HG02571 (cell line): ENCODE measurements at regions not wholly inside any gene's neighbourhood (a gene's known extent, or its start where the extent isn't known, plus 50 kb on each side); places are given as distances from the start of the nearest gene placed in this dataset.
"Not testable (repeated sequence)": the region's sequence is repeated elsewhere in the genome, so short reads cannot be mapped to it uniquely, and the experiment has no call there.

Source experiments
- ATAC-seq: cut with Tn5 transposase; IDR thresholded peaks from one replicate; pipeline ENCODE4 v1.9.1; 2021; ENCODE audit warnings: mild to moderate bottlenecking, moderate library complexity; ENCODE audit not compliant: unreplicated experiment

DNA sequence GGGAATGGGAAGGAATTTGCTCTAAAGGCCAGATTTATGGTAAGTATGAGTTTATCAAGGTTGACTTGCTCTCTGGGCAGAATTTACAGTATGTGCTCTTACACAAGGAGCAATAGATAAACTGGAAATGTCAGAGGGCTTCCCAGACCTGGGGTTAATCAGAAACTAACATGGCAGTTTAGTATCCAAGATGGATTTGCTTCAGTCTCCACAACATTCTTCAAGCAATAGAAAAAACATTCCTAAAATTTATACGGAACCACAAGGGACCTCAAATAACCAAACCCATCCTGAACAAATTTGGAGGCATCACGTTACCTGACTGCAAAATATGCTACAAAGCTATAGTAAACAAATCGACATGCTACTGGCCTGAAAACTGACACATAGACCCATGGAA lies 606.7 kb upstream of the CHRM3 start:
- ATAC-seq, result no peak

DNA sequence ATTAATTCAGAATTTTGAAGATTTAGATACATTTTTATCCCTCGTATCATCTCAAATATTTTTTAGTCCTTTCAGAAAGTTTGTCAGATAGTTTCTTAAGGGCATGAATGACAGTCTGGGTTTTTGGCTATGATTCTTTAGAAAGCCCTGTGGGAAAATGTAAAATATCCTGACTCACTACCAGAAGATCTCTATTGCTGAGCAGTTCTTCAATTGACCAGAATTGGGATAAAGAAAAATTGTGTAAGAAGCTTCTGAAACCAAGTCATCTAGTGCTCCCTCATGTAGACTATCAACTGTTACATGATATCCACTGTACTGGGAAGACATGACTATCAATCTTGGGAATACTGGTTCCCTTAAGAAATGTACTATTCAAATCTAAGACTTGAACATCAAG lies 608.3 kb upstream of the CHRM3 start:
- ATAC-seq, result no peak

DNA sequence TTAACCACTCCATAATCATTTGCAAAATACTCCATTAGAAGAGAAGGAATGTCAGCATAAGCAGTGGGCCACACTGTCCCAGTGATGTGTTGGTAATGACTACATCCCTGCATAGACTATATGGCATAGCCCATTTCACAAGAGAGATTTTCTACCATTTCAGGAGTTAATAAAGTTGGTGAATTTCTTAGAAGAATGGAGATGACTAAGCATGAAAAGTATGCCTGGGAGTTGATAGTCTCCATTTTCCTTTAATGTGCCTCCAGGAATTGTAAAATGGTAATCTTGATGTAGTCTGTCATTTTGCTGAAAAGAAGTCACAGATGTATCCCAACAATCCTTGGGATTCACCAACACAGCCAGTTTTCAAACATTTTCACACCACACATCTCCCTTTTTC lies 608.8 kb upstream of the CHRM3 start:
- ATAC-seq, result no peak

DNA sequence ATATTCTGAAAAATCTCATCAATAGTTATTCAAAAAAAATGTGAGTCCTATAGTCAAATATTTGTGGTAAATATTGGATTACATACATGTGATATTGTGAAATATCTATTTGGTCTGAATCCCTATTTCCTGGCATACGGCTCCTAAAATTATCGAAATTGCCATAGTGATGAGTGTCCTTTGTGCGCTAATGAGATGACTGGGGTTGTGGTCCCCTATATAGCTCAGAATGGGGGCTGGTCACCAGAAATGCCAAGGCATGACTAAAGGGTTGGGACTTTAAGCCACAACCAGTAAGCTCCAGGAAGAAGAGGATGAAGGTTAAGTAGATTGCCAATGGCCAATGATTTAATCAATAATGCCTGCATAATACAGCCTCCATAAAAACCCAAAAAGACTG lies 610.2 kb upstream of the CHRM3 start:
- ATAC-seq, result no peak

DNA sequence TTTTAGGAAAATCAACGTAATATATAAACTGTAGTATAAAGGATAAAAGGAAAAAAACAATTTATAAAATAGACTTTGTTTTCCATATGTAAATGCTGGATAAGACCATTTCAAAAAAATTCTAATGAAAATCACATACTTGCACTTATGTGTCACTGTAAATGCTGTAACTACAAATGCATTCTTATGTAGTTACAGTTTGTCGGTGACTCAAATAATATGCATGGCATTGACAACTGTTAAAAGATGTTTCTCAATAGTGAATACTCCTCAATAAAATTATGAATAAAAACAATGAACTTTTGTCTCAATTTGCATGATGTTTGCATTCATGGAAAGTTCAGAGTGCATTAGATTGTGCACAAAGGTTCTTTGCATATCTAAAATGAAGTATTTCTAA lies 614.0 kb upstream of the CHRM3 start:
- ATAC-seq, result no peak

DNA sequence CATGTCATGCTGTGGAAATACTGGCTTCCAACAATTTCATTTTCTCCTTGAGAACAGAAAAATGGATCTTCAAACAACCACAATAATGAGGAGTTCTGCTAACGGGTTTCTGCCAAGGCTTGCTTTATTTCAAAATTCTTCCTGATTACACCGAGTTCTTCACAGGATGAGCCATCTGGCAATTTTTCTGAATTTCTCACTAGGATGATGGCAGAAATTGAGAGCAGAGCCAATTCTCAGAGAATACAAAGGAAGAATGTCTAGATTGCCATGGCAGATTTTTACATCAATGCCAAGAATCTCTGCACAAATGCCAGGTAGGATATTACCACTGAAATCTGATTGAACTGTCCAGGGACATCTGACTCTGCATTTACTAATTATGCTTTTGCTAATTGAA lies 619.0 kb upstream of the CHRM3 start:
- ATAC-seq, result no peak

DNA sequence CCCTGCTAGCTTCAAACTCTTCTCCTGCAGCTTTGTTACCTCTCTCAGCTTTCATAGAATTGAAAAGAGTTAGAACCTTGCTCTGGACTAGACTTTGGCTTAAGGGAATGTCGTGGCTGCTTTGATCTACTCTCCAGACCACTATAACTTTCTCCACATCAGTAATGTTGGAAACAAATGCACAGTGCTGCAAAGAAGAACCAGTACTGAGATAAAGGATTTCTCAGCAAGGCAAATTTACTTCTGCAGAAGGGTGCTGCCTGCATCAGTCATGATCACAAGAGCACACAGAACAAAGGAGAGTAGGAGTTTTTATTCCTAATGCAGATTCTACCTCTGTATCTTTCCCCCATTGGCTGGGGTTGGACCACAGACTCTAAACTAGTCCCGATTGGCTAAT lies 621.6 kb upstream of the CHRM3 start:
- no peak for ATAC-seq

DNA sequence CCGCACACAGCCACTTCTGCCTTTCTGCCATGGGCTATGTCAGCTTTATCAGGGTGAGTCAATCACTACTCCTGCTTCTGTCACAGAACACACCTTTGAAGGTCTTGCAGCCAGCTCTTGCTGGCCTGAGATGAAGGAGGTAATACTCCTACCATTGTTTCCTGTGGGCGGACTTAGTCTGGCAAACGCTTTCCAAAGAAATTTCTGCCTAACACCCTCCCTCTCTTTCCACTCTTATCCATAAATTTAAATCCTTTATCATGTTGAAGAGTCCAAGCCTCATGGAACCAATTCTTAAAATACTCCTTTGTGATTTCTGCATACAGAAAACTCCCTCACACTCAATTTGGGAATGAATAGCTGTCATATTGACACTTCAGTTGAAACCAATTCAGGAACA lies 633.1 kb upstream of the CHRM3 start:
- ATAC-seq, result no peak

DNA sequence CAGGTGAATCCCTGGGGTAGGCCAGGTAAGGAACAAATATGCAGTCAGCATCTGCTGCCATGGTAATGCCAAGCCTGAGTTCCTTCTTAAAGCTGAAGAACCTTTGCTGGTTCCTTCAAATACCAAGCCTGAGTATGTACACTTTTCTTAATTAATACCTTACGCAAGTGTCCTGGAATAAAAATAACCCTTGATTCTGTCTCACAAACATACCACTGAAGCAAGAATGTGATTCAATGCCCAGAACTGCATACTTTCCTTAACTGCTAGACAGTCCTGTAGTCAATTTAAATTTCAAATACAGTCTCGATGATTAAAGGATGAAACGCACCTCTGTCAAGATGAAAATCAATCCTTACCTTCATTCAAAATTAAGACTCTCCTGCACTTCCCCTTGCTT lies 634.0 kb upstream of the CHRM3 start:
- no peak for ATAC-seq

DNA sequence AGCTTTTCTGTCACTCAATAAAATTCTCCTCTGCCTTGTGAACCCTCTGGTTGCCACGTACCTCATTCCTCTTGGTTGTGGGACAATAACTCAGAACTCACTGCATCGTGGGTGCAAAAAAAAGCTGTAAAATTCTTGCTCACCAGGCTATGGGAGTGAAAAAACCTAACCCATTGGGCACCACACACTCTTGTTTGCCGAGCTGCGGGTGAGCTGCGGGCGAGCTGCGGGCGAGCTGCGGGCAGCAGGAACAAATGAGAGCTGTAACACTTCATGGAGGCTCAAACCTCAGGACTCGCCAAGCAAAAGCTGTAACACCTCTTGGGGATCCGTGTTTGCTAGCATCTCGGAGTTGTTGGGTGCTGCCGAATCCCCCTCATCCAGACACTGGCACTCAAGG lies 641.3 kb upstream of the CHRM3 start:
- ATAC-seq, result no peak

DNA sequence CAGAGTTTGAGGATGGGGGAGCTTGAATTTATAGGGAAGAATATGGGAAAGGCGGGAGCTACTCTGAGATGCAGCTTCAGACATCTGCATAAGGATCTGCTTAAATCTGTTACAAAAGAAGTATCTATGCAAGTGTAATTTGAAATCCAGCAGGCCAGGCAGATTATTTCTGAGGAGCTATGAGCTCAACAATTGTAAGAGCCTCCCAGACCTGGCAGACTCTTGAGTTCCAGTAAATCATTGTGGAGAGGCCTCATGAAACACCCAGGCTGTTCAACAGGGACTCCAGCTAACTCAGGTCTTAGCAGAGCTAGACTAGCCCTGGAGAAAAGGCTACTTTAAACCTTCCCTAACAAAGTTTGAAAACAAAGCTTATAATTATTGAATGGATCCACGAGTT lies 647.5 kb upstream of the CHRM3 start:
- no peak for ATAC-seq

DNA sequence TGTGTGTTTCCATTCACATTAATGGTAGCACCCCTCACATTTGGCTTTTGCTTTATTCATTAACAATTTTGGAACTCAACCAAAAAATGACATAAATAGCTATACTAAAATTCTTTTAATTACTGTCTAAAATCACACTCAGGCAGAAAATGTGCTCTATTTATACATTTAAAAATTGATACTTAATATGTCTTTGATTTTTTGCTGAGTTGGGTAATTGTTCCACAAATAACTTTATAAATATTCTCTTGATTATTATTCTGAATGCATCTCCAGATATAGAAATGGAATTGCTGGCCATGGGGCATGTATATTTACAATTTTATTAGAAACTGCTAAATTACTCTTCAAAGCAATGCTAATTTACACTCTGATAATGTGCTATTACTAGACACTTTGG lies 658.7 kb upstream of the CHRM3 start:
- ATAC-seq, result no peak

DNA sequence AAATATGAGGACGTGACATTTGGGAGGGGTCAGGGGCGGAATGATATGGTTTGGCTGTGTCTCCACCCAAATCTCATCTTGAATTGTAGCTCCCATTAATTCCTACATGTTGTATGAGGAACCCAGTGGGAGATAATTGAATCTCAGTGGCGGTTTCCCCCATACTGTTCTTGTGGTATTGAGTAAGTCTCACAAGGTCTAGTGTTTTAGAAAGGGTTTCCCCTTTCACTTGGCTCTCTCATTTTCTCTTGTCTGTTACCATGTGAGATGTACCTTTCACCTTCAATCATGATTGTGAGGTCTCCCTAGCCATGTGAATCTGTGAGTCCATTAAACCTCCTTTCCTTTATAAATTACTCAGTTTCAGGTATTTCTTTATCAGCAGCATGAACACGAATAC lies 663.6 kb upstream of the CHRM3 start:
- no peak for ATAC-seq

DNA sequence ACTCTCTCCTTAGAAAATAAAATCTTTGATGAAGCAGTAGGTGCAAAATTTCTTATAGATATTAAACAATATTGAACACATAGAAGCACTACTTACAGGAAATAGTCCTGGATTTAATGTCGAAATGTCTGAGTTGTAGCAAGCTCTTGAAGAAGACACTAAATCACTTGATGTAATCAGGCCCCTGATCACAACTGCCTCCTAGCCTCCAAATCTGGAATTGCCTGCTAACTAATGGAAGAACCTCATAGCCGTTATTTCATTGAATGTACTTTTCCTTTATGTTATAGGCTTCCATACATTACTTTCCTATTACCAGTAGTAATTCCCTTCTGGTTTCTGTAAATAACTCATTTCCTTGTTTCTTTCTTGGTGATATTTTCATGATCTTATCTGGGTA lies 675.7 kb upstream of the CHRM3 start:
- no peak for ATAC-seq

DNA sequence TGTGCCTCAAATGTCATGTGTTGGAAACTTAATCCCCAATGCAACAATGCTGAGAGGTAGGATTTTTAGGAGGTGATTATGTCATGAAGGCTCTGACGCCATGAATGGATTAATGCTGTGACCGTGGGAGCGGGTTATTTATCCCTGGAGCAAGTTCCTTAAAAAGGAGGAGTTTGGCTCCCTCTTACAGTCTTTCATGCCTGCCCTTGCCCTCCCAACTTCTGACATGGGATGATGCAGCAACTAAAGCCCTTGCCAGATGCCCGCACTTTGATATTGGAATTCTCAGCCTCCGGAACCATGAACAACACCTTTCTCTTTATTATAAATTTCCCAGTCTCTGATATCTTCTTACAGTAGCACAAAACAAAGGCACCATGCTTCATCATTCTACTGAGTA lies 685.3 kb upstream of the CHRM3 start:
- ATAC-seq, result no peak

DNA sequence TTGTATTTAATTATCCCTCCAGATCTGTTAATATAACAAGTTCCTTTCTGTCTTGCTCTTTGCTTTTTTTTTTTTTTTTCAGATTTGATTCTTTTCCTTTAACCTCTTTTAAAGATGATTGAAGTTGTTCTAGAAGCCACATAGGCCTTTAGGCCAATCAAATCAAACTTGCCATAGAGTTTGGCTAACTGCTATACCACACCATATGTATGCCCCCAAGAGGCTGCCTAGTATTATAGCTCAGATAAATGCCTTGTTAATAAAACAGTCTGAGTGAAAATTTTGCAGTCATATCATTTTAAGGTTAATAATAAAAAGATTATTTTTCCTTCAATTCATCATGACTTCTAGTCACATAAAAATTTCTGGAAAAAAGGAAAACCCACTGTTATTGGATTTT lies 696.0 kb upstream of the CHRM3 start:
- no peak for ATAC-seq

DNA sequence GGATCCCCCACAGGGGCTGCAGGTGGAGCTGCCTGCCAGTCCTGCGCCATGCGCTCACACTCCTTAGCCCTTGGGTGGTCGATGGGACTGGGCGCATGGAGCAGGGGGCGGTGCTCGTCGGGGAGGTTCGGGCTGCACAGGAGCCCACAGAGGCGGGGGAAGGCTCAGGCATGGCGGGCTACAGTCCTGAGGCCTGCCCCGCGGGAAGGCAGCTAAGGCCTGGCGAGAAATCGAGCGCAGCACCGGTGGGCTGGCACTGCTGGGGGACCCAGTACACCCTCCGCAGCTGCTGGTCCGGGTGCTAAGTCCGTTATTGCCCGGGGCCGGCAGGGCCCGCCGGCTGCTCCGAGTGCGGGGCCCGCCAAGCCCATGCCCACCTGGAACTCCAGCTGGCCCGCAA lies 701.8 kb upstream of the CHRM3 start:
- ATAC-seq, result not testable (repeated sequence)

DNA sequence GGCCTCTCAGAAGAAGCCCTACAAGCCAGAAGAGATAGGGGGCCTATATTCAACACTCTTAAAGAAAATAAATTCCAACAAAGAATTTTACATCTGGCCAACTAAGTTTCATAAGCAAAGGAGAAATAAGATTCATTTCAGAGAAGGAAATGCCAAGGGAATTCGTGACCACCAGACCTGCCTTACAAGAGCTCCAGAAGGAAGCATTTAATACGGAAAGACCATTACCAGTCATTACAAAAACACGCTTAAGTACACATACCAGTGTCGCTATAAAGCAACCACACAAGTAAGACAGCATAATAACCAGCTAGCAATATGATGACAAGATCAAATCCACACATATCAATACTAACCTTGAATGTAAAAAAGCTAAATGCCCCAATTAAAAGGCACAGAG lies 704.9 kb upstream of the CHRM3 start:
- ATAC-seq, result no peak

DNA sequence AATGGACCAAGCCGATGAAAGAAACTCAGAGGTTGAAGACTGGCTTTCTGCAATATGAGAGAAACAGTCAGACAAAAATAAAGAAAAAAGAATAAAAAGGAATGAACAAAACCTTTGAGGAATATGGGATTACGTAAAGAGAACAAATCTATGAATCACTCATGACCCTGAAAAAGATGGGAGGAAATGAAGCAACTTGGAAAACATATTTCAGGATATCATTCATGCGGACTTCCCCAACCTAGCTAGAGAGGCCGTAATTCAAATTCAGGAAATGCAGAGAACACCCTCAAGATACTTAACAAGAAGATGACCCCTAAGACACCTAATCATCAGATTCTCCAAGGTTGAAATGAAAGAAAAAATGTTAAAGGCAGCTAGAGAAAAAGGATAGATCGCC lies 705.3 kb upstream of the CHRM3 start:
- ATAC-seq, result no peak

DNA sequence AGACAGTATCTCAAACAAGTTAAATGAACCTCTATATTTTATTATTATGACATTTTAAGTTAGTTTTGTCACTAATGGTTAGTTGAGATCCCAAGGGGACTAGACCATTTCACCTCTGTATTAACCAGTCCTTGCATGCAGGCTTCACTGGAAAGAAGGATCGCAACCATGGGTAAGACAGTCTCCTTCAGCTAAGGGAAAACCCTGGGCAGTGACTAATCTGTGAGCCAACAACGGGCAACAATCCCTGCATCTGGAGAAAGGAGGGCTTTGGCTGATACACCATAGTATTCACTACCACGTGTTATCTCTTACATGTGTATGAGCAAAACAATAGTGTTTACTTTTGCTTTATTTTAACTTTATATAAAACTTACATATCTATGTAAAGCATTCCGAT lies 708.8 kb upstream of the CHRM3 start:
- ATAC-seq, result no peak

DNA sequence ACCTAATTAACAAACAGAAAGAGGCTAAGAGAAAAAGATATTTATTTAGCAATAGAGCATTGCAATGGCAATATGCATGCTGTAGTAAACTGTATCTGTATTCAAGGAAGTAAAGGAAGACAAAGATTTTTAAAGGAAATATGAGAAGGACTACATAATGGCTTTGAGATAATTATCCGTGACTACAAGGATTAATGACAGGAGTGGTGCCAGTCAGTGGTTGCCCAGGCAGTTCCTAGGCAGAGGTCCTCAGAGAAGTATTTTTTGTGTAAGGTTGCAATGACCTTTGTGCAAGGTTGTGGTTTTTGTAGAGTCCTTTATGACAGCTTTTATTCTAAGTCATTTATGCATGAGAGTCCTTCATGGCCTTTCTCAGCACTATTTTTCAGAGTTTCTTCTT lies 711.1 kb upstream of the CHRM3 start:
- no peak for ATAC-seq

DNA sequence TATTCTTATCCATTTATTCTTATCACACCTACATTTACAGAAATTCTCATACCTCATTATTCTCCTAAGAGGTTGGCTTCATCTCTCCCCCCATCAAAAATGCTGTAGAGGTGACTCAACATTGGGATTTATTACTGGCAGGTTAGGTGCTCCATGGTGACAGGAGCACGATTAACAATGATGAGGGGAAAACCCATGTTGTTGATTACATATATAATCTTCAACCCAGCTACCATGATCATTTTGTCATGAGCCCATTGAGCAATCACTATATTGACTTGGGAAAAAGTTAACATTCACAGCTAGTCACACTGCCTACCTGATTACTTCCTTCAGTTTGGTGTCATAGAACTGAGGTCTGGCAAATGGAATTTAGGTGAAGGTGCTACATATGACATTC lies 712.1 kb upstream of the CHRM3 start:
- no peak for ATAC-seq

DNA sequence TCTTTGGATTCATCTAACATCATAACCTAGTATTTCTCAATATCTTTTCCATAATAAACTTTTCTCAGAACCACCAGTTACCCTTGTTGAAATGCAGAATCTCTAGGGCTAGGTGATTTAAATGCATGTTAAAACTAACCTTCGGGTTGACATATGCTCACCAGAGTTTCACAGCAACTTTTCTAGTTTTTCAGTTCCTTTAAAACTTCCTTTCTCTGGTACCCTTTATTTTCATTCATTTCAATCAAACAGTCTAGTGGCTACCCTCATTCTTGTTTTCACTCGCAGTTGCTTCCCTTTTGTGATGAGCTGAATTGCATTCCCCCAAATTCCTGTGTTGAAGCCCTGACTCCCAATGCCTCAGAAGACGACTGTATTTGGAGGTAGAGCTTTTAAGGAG lies 712.8 kb upstream of the CHRM3 start:
- ATAC-seq, result no peak

DNA sequence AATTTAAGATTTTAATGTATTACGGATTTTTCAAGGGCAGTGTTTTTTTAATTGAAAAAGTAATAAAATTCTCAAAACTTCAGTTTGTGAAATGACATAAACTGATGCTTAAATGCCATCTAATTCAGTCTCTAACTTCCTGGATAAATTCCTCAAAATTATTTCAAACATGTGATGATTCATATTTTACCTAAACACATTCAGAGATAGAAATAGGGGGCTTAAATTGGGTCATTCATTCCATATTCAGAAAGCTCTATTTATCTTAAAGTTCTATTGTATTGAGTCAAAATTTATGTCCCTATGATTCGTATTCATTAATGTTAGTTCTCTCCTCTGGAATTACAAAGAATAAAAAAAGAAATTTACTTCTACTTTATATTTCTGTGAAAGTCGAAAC lies 713.6 kb upstream of the CHRM3 start:
- ATAC-seq, result no peak
